KMS-11 (cell line): ENCODE measurements at regions not wholly inside any gene's neighbourhood (a gene's known extent, or its start where the extent isn't known, plus 50 kb on each side); places are given as distances from the start of the nearest gene placed in this dataset.

Experiments used
- H2AFZ ChIP-seq: fragments of 200-600 bp; sonication (generic); 2 replicates; pipeline ENCODE4 v1.6.1; 2016; ENCODE audit warnings: antibody characterized with exemption, mixed run types, low read depth
- H3K27ac ChIP-seq: fragments of 200-600 bp; sonication (generic); 2 replicates; pipeline ENCODE4 v1.6.1; 2016; ENCODE audit warnings: mild to moderate bottlenecking, mixed run types
- H3K27me3 ChIP-seq: fragments of 200-600 bp; sonication (generic); 2 replicates; pipeline ENCODE4 v1.6.1; 2017; ENCODE audit warnings: mild to moderate bottlenecking, low read depth, mixed run types, moderate library complexity; ENCODE audit not compliant: insufficient read depth
- H3K36me3 ChIP-seq: fragments of 200-600 bp; sonication (generic); 2 replicates; pipeline ENCODE4 v1.6.1; 2017; ENCODE audit warnings: mild to moderate bottlenecking, mixed run types; ENCODE audit not compliant: insufficient read depth
- H3K4me1 ChIP-seq: fragments of 200-600 bp; sonication (generic); 2 replicates; pipeline ENCODE4 v1.6.1; 2016; ENCODE audit warnings: mild to moderate bottlenecking, low read depth, mixed run types; ENCODE audit not compliant: poor library complexity, severe bottlenecking
- H3K4me2 ChIP-seq: fragments of 200-600 bp; sonication (generic); 2 replicates; pipeline ENCODE4 v1.7.0; 2016; ENCODE audit warnings: mild to moderate bottlenecking, mixed run types
- H3K4me3 ChIP-seq: fragments of 200-600 bp; sonication (generic); IDR thresholded peaks from 2 replicates; pipeline ENCODE4 v1.6.1; 2017; ENCODE audit warnings: low read depth, low read length, mixed read lengths; ENCODE audit not compliant: insufficient read depth
- H3K79me2 ChIP-seq: fragments of 200-600 bp; sonication (generic); 2 replicates; pipeline ENCODE4 v1.6.1; 2016; ENCODE audit warnings: low read depth, mixed run types; ENCODE audit not compliant: insufficient read depth
- H3K9ac ChIP-seq: fragments of 200-600 bp; sonication (generic); 2 replicates; pipeline ENCODE4 v1.6.1; 2016; ENCODE audit warnings: mild to moderate bottlenecking, mixed run types
- H4K20me1 ChIP-seq: fragments of 200-600 bp; sonication (generic); 2 replicates; pipeline ENCODE4 v1.6.1; 2016; ENCODE audit warnings: mild to moderate bottlenecking, mixed run types; ENCODE audit not compliant: insufficient read depth
- TF ChIP-seq, protein P1 (sequence below): fragments of 200-600 bp; sonication (generic); conservative IDR thresholded peaks from 2 replicates; pipeline ENCODE4 v1.6.1; 2017; ENCODE audit warnings: low read depth, mild to moderate bottlenecking, antibody characterized with exemption, low read length, moderate library complexity, mixed read lengths

DNA sequence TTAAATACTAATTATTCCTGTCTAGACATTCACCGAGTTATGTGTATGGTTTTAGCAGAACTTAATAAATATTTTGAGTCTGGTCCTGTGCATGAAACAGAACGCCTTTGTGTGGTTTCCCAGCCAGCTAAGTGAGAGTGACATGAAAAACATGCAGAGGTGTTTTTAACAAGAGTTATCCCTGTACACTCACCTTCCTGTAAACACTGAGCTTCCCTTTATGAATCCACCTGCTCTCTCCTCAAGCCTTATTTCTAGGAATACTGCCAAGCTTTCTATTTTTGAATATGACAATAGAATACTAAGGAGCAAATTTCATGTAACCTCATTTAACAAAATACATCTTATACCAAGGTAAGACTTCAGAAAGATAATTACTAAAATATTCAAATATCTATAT is 270.3 kb upstream of the CTSO start:
- no peak overlapping the region for H2AFZ ChIP-seq
- no peaks in the 10 kb centered on the region for H3K79me2 ChIP-seq
- TF ChIP-seq, protein P1, sequence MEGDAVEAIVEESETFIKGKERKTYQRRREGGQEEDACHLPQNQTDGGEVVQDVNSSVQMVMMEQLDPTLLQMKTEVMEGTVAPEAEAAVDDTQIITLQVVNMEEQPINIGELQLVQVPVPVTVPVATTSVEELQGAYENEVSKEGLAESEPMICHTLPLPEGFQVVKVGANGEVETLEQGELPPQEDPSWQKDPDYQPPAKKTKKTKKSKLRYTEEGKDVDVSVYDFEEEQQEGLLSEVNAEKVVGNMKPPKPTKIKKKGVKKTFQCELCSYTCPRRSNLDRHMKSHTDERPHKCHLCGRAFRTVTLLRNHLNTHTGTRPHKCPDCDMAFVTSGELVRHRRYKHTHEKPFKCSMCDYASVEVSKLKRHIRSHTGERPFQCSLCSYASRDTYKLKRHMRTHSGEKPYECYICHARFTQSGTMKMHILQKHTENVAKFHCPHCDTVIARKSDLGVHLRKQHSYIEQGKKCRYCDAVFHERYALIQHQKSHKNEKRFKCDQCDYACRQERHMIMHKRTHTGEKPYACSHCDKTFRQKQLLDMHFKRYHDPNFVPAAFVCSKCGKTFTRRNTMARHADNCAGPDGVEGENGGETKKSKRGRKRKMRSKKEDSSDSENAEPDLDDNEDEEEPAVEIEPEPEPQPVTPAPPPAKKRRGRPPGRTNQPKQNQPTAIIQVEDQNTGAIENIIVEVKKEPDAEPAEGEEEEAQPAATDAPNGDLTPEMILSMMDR: no peak
- H3K9ac ChIP-seq: no peak overlapping the region
- H3K27ac ChIP-seq: no peak overlapping the region
- H3K27me3 ChIP-seq: no peaks in the 10 kb centered on the region
- no peaks in the 10 kb centered on the region for H4K20me1 ChIP-seq
- H3K4me2 ChIP-seq: no peak overlapping the region
- H3K36me3 ChIP-seq: no peaks in the 10 kb centered on the region
- no peak overlapping the region for H3K4me3 ChIP-seq
- no peaks in the 10 kb centered on the region for H3K4me1 ChIP-seq

DNA sequence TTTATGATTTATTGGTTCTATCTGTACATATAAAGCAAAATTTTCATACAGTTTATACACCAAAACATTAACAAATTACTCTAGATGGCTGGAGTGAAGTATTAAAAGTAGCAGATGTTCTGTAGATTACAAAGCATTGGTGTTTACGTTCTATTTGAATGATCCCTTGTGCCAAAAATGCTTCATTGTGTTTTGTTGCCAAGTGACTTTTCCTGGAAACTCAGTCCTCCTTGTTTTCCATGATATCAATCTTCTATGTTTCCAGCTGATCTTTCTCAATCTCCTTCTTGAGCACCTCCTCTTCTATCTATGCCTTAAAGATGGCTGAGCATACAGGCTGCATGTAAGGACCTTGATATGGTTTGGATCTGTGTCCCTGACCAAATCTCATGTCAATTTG is 263.6 kb upstream of the CTSO start:
- Histone ChIP-seq H4K20me1 (no peaks in the 10 kb centered on the region), H3K9ac (no peak overlapping the region), H3K36me3 (no peaks in the 10 kb centered on the region), H2AFZ (no peak overlapping the region), H3K27me3 (no peaks in the 10 kb centered on the region), H3K4me3 (no peak overlapping the region), H3K27ac (no peak overlapping the region), H3K79me2 (no peaks in the 10 kb centered on the region), H3K4me1 (no peaks in the 10 kb centered on the region), H3K4me2 (no peak overlapping the region)
- TF ChIP-seq, protein P1: no peak

DNA sequence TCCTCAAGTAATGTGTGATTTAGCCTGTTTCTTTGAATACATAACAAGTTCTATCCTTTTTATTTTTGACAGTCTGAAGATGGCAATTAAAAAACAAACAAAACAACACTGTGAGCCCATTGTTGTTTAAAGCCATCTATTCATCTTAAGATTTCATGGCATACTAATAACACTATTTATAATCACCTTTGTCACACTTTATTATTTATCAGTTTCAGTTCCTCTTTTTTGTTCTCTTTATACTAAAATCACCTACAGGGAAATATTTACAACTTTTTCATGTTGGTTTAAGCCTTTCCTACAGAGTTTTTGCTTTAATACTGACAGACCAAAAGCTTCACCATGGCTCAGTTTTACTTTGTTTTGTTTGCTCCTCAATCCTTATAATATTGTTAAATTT is 247.4 kb upstream of the CTSO start:
- H3K4me1 ChIP-seq: peaks cover 6% of the 10 kb centered on the region
- no peak overlapping the region for H3K4me3 ChIP-seq
- H3K4me2 ChIP-seq: peak overlapping the region; percentile 4; the same call in 1 of the 2 replicates
- no peaks in the 10 kb centered on the region for H3K79me2 ChIP-seq
- TF ChIP-seq, protein P1: no peak
- no peaks in the 10 kb centered on the region for H4K20me1 ChIP-seq
- H2AFZ ChIP-seq: no peak overlapping the region
- no peak overlapping the region for H3K27ac ChIP-seq
- no peak overlapping the region for H3K9ac ChIP-seq
- H3K36me3 ChIP-seq: no peaks in the 10 kb centered on the region
- H3K27me3 ChIP-seq: no peaks in the 10 kb centered on the region

DNA sequence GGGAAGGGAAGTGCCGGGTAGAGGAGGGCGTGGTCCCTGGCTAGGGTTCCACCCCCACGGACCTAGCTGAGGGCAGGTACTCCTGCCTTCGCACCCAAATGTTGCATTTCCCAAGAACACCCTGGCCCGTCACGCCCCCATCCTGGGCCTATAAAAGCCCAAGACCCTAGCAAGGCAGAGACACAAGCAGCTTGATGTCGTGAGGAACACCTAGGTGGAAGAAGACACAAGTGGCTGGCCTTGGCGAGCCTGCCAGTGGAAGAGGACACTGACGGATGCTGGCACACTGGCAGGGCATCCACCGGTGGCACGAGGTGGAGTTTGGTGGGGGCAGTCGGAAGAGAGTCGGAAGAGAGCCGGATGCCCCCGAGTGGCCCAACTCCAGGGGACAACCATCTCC is 244.8 kb upstream of the CTSO start:
- Histone ChIP-seq H4K20me1 (no peaks in the 10 kb centered on the region), H3K4me3 (no peak overlapping the region), H3K36me3 (no peaks in the 10 kb centered on the region), H3K27me3 (no peaks in the 10 kb centered on the region), H3K27ac (no peak overlapping the region), H3K9ac (no peak overlapping the region), H3K4me1 (peaks cover 9% of the 10 kb centered on the region), H2AFZ (no peak overlapping the region), H3K79me2 (no peaks in the 10 kb centered on the region), H3K4me2 (no peak overlapping the region)
- TF ChIP-seq, protein P1: no peak
